SK-N-DZ (cell line): ENCODE measurements at regions not wholly inside any gene's neighbourhood (a gene's known extent, or its start where the extent isn't known, plus 50 kb on each side); places are given as distances from the start of the nearest gene placed in this dataset.

Source experiments
- DNase-seq: peaks from one replicate; pipeline ENCODE4 v3.0.0-alpha.2; 2015; ENCODE audit warnings: low spot score

DNA sequence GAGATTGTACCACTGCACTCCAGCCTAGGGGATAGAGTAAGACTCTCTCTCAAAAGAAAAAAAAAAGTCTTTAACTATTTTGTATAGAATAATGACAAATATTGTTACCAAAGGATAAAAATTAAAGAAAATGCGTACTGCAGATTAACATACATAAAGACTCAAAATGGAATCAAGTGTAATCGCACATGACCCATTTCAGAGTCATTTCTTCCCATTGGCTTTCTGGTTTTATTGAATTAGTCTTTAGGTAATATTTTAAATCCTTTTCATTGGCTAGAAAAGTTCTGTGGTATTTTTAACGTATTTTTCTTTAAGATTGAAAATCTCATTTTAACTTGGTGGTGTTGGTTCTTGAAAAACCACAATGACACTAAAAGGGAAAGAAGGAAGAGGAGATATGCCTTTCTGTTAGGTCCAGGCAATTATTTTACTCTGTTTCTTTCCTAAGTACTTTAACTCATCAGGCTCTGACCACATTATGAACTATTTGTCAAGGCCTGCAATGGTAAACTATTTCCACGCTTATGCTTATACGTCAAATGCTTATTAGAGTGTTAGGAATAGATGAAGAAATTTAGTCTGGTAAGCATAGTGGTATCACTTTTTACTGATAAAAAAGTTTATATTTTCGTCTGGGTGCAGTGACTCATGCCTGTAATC, 52.3 kb downstream of the PLEKHG1 start:
- no peak for DNase-seq

DNA sequence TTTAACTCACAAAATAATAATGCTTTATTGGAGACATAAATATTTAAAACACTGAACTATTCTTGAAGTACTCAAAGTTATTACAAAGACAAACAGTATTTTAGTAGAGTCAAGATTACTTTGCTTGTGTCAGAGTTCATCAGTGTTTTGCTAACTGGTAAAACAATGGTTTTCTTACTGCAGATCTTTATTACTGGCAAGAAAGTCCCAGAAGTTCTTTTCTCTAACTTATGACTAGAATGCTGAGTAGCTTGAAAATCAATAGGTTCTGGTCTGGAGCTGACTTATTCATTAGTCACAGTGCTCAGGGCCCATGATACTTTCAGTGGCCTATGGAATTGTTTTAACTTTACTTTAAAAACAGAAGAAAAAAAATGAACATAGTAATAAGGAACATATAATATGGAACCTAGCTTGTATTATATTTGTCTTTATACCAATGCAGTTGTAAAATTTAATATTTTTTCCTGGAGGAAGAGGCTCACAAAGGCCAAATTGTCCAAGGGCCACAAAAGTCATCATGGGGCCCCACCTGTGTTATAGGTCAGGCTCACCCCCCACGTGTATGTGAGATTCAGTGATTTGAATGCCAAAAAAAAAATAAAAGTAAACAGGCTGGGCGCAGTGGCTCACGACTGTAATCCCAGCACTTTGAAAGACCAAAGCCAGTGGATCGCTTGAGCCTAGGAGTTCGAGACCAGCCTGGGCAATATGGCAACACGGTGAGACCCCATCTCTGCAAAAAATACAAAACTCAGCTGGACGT, 53.3 kb downstream of the PLEKHG1 start:
- DNase-seq = no peak

DNA sequence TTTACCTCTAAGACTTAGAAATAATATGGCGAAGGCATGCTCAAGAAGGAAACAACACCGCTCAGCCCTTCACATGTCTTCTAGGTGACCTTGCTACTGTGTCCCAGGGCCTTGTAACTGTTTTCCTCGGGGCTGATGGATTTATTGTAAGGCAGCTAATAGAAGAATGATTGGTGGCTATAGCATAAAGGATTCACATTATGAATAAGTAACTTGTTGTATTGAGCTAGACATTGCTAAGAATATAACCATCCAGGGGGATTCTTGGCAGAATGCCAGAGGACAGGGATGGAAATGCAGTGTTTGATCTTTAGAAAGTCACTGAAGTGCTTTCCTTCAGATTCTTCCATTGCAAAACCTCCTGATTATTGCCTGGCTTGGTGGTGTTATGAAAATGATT, 54.9 kb downstream of the PLEKHG1 start:
- no peak for DNase-seq

DNA sequence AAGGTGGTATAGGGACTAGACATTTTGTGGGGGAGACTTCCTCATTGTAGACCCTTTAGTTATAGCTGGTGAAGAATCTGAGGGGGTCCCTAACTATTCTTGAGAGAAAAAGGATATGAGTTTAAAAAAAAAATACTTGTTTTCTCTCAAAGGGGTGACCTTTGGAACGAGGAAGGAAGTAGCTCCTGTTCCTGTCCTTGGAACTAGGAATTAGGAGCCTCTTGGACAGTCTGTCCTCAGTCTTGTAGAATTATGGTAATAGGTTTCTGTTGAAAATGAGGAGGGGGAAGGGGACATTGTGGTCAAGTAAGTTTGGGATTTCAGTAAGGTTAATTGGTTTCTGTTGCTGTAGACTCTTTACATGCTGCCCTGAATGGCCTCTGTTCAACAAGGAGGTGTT, 56.5 kb downstream of the PLEKHG1 start:
- DNase-seq = no peak

DNA sequence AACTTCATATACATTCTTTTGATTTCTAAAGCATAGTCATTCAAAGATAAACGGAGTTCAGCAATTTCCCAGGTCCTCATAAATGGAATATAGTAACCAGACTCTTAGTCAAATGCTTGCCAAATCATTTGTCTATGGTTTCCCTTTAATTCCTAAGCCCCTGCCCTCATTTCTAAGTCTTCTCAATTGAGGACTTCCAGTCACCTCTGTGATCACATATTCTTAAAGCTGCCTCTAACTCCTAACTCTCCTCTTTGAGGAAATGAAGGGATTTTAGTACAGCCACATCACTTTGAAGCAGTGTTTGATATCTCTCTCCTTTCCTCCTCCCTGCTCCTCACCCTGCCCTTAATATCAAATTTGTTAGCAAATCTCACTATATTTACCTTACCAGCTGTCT, 58.7 kb downstream of the PLEKHG1 start:
- DNase-seq = no peak

DNA sequence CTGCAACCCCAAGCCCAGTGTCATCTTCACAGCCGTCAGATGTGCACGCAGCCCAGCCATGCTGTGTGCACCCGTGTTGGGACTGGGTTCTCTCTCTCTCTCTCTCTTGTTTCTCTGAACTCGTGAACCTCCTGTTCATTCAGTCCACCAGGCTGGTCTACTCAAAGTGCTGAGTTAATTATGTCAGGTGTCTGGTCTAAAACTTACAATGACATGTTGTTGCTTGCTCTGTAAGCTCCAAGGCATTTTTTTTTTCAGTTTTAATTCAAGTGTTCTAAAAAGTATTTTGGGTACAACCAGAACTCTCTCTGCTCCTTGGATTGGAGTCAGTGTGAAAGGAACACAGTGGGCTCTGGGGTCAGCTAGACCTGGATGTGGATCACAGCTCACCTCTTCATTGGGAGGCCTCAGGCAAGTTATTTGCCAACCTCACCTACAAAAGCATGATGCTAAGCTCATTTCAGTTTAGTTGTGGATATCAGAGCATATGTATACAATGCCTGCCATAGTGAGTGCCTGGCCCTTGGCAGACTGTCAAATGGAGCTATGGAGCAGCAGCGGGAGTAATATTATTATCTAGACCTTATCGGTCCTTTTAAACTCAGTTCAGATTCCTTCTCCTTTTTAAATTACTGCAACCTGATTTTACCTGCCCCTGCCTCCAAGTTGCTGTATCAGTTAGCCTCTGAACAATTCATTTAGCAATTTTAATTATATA, 59.5 kb downstream of the PLEKHG1 start:
- DNase-seq = no peak

DNA sequence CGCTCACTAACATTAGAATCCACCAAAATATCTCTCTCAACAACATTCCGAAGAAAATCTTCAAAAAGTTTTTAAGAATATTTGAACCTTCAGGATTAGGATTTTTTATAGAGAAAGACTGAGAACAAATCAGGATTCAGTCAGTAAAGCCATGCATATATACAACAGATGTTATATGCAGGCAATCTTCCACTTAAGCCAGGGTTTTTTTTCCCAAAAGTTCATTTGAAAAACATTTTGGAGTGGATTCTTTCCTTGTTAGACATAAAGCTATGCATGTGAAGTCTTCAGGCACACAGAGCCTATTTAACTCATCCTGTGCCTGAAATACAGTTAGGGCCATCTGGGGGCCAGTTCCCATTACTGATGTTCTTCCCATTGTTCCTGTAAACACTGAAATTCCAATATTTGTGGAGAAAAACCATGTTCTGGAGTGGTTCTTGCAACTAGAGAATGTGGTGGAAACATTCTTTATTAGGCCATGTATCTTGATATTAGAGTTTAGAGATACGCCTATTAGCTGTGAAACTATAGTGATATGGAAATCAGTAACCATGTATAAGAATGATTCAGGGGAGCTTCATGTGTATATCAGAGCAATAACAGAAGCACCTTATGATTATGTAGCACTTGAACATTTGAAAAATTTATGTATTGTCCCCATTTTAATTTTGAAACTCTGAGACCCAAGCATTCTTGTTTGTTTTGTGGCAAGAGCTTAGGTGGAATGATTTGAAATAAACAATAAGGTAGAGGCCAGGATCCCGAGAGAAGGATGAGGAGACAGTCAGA, 61.7 kb downstream of the PLEKHG1 start:
- no peak for DNase-seq

DNA sequence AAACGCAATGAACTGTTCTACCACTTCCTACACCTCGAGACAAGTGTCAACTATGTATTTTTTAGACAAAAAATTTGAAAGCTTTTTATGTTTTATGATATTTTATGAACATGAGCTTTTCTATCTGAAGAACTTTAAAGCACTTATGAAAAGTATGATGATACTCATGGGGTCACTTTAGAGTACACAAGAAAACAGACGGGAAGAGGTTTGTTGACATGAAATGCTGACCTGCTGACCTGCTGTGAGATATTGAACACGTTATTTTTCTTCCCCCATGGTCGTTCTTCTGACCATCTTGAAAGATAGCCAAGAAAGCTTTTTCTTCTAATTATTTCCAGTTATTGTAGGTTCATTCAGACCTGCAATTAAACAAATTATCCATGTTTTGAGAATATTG, 63.1 kb downstream of the PLEKHG1 start:
- no peak for DNase-seq

DNA sequence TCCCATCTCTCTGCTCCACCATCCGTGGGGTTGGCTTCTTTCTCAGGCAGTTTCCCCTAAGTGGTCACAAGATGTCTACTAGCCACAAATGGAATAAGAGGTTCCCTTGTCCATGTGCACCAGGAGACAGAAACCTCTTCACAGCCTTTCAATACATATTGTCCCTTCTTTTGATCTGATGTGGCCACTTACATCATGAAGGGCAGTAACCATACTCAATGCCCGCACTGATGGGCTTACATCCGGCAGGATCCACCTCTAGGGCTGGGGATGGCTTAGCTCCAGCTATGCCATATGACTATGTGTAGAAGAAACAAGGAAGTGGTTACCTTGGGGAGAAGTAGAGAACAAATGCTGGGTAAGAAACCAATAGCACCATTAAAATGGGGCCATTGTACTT, 64.4 kb downstream of the PLEKHG1 start:
- DNase-seq = no peak

DNA sequence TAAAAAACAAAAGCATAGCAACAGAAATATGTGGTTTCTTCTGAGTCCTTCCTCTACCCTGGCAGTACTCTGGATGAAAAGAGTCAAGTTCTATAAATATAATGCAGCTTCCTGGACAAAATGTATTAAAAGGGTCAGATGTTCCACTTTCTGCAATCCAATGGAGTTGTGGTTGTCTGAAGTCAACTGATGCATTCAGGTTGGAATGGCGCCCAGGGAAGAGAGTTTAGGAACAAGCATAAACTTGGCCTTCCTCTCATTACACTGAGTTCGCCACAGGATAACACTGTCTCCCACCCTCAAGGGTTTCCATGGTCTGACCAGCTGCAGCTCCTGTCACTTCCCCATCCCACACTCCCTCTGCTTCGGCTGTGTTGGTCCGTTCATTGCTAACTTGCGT, 66.4 kb downstream of the PLEKHG1 start:
- no peak for DNase-seq

DNA sequence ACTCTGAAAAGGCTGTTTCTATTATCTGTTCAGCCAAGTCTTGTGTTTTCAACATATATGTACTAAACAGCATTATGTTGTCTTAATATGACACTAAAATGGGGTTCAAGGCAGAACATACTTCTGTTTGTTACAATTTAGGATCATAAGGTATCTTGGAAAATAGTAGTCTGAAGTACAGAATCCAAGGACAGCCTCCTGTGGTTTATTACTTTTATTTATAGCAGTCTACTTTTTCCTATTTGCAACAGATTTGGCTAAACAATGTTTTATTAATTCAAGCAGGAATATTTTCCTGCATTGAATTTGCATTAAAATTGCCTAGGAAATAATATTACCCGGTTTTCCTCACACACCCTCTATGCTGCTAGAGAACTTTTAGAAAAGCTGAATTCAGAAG, 67.7 kb downstream of the PLEKHG1 start:
- no peak for DNase-seq

DNA sequence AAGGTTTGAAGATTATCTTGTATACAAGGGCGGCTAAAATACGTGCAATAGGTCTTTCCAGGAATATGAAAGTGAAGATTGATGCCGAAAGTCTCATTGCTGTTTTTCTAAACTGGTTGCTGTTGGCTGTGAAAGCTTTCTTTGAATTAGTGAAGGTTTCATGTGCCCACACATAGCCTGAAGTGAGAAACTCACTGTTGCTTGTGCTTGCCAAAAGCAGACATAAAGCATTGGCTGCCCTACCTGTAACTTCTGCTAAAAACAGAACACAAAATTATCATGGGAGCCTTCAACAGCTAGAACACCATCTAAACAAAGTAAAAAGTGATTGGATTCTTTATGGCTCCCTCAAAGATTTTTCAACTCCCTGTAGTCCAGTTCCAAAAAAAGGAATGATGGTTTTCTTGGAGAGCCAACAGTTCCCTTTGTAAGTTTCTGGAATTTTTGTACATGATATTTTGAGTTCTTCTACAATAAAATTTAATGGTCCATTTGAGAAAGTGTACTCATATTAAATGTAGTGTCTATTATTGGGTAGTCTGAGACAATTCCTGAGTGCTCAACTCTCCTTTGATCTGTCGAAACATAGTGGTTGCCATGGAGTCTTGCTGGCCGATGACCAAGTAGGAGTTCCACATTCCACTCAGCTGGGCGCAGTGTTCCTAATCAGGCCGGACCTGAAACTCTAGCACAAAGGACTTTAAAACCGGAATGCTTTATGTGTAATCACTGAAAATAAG, 68.5 kb downstream of the PLEKHG1 start:
- DNase-seq = no peak

DNA sequence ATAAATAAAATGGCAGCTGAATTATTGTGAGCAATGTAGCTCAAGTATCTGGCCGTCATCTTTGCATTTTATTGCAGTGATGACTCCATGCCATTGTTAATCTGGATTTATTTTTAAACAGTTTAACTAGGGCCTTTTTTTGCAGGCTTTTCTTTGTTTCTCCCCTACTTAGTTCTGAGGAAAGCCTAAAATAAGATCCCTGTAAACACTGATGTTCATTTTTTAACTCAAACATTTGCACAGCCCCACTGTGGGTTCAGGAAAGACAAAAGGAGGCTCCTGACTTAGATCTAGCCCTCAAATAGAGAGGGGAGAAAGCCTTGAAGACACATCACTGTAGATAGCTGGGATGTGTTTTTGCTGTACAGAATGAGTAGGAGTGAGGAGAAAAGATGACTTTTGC, 69.2 kb downstream of the PLEKHG1 start:
- no peak for DNase-seq

DNA sequence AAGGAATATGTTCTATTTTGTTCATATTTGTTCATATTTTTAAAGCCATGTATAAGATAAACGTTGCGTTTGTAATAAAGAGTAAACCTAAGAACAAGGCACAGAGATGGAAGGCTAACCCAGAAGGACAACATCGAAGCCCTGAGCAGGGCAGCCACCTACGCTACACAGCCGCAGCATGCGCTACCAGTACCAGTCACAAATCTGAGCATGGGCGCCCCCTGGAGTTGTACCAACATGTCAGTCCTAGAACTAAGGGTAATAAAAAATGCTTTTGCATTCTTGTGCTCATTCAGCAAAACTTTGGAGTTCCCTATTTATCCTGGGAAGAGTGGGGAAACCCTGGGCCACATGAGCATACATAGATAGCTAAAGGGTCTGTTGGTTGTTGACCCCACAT, 70.6 kb downstream of the PLEKHG1 start:
- DNase-seq = no peak

DNA sequence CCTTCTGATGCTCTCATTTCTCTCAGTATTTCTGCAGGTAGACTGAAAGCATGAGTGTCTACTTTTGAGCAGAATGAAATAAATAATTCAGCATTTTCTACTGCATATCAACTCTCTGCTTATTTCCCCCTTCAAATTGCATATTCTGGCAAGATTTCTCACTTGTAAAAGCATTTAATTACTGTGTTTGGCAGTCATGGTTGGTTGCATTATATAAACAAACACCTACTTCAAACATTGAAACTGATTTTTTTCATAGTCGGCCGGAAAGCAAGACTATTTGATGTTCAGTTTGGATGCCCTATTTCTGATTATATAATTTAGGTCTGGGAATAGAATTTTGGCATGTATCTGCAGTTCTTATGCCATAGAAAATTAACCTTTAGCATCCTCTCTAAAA, 73.1 kb downstream of the PLEKHG1 start:
- DNase-seq = no peak

DNA sequence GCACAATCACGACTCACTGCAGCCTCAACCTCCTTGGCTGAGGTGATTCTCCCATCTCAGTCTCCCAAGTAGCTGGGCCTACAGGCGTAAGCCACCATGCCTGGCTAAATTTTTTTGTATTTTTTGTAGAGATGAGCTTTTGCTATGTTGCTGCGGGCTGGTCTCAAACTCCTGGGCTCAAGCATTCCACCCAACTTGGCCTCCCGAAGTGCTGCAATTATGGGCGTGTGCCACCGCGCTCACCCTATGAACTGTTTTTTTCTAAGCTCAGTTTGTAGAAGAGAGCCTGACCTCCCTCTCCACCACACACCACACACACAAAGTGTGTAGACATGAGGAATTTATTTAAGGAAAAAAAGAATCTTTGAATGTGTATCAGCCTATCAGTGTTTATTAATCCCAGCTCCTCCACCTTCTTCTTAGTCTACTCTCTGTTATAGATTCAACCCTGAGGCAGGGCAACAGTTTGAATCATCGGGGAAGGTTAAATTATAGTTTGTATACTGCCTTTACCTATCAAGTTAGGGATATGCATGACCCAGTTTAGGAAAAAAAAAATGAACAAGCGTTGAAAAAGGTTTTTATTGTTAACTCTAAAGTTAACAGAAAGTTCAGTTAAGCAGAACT, 74.1 kb downstream of the PLEKHG1 start:
- DNase-seq = no peak

DNA sequence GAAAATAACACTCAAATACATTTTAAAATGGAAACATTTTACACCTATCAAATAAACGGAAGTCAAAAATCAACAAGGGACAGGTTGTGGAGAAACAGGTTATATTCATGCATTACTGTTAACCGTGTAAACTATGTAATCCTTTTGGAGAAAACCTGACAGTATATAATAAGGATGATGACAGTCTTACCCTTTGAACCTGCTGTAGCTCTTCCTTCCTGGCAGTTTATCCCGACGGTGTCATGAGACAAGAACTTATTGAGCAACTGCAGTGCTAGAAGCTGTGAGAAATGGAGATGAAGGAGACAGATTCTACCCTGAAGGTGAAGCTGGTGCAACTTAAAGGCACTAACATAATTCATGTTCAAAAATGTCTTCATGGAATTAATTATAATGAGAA, 76.7 kb downstream of the PLEKHG1 start:
- DNase-seq = no peak

DNA sequence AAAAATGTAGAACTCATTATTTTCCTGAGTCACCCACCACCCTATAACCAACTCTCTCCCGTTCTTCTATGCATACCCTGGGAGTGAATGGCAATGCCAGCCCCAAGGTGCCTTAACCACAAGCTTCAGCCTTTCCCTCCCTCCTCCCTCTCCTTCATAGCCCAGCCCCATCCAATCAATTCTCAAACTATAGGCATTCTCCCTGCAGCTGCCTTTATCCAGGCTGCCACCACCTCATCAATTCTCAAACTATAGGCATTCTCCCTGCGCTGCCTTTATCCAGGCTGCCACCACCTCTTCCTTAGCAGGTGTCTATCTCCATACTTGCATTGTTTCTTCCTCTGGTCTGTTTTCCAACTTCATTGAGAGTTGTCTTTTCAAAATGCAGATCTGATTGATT, 77.1 kb downstream of the PLEKHG1 start:
- no peak for DNase-seq

DNA sequence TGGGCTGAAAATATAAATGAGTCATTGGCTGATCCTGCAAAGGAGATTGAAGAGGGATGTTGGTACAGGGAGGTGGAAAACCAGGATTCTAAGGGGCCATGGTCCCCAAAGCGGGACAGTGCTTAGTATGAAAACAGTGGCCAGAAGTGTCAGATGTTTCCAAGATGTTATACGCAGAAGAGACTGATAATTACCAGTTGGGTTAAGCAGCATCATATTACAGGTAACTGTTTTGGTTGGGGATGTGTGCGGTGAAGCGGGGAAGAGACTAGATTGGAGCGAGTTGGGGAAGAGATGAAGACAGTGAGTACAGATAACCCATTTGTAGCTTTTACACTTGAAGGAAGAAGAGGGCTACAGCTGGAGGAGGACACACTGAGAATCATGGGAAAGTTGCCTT, 80.8 kb downstream of the PLEKHG1 start:
- DNase-seq = no peak

DNA sequence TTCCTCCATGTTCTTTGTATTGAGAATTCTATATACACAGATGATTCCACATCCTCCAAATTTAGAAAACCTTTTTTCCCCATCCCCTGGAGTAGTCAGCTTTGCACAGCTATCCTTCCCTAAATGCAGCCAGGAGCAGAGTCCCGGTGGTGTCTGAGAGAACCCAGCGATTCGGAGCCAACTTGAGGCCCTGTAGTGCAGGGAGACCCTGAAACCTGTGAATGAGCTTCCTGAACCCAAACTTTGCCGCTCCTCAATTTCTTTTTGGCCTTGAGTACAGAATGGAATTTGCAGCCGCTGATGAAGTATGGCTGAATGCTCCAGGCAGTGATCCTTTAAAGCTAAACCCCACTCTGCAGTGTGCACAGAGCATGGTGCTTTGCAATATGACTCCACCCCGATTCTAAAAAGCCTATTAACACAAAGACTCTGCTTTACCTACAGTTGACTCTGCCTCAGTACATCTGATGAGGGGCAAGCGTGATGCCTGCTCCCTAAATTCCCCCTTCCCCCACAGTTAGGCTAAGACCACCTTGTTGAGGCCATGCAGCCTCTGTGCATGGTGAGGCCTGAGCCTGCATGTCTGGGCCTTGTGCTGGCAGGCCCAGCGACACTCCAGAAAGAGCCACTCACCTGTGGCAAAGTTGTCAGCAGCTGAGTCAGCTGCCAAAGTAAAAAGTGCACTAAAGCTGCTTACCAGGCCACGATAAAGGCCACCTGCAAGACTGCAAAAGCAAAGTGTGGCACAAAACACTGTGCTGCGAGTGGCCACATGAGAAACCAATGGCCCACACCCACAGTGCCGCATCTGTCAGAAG, 82.1 kb downstream of the PLEKHG1 start:
- DNase-seq = no peak
